BLaER1 treated with 17β-estradiol and CSF1 and Interleukin-3, amounts not matched to agents 10 nM and 100 nM (cell line): ENCODE measurements at regions not wholly inside any gene's neighbourhood (a gene's known extent, or its start where the extent isn't known, plus 50 kb on each side); places are given as distances from the start of the nearest gene placed in this dataset.
A peak's percentile ranks its signal among the peaks of the same experiment; 100 is the strongest.

Source experiments
- H3K27ac ChIP-seq, 11 experiments: shearing (Covaris generic); formaldehyde crosslinking; 2 replicates each; pipeline ENCODE4 v1.8.1; 2022
- H3K27me3 ChIP-seq, 11 experiments: shearing (Covaris generic); formaldehyde crosslinking; 2 replicates each; pipeline ENCODE4 v1.8.1; 2022
- H3K36me3 ChIP-seq, 11 experiments: shearing (Covaris generic); formaldehyde crosslinking; 2 replicates each; pipeline ENCODE4 v1.8.1; 2022
- H3K4me1 ChIP-seq, 10 experiments: shearing (Covaris generic); formaldehyde crosslinking; 2 replicates each; pipeline ENCODE4 v1.8.1; 2022
- H3K4me2 ChIP-seq, 11 experiments: shearing (Covaris generic); formaldehyde crosslinking; 2 replicates each; pipeline ENCODE4 v1.8.1; 2022
- H3K4me3 ChIP-seq, 10 experiments: shearing (Covaris generic); formaldehyde crosslinking; 2 replicates each; pipeline ENCODE4 v1.8.1; 2022
- H3K9ac ChIP-seq, 11 experiments: shearing (Covaris generic); formaldehyde crosslinking; 2 replicates each; pipeline ENCODE4 v1.8.1; 2022
- H3K9me3 ChIP-seq, 11 experiments: shearing (Covaris generic); formaldehyde crosslinking; replicated peaks in 1 of 11; 2 replicates each; pipeline ENCODE4 v1.8.1; 2022
- H4K20me1 ChIP-seq, 11 experiments: shearing (Covaris generic); formaldehyde crosslinking; 2 replicates each; pipeline ENCODE4 v1.8.1; 2022
- Cebpa-rat ChIP-seq, 11 experiments: shearing (Covaris generic); IDR thresholded peaks; 2 replicates each; pipeline ENCODE4 v1.8.1; 2022

DNA sequence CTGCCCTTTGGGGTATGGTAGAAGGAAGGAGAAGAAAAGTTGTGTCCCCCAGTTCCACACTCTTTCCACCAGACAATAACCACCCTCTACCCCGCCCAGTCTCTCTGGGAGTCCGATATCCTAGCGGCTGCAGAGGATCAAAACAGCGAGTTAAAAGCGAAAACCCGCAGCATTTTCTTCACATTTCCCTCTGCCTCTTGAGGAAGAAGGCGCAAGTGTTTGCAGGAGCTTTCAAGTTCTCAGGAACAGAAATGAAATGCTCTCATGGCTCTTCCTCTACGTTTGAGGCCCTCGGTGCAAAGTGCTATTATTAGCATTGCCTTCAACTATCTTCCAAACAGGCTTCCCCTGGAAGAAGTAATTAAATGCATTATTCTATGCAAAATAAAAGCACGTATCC is 52.2 kb upstream of the CCDC167 start:
- Histone ChIP-seq H3K4me1 (peaks cover 60 to 100% (median 100%) of the 10 kb centered on the region in 10 experiments), H3K9ac (peak overlapping the region in 3 of 11 experiments; percentile 14 to 28 (median 16); a peak in 2 of 22 replicates), H3K4me3 (no peak overlapping the region), H3K9me3 (no peaks in the 10 kb centered on the region), H3K27me3 (peaks cover 0 to 19% (median 0%) of the 10 kb centered on the region in 11 experiments; a peak in 4 of 22 replicates), H3K4me2 (peak overlapping the region; percentile 50 to 92 (median 82)), H4K20me1 (no peaks in the 10 kb centered on the region; a peak in 1 of 22 replicates), H3K36me3 (no peaks in the 10 kb centered on the region), H3K27ac (peak overlapping the region in 1 of 11 experiments; percentile 29; a peak in 3 of 22 replicates)
- no peak for TF ChIP-seq Cebpa-rat (IDR thresholded peaks at IDR 0.05)

DNA sequence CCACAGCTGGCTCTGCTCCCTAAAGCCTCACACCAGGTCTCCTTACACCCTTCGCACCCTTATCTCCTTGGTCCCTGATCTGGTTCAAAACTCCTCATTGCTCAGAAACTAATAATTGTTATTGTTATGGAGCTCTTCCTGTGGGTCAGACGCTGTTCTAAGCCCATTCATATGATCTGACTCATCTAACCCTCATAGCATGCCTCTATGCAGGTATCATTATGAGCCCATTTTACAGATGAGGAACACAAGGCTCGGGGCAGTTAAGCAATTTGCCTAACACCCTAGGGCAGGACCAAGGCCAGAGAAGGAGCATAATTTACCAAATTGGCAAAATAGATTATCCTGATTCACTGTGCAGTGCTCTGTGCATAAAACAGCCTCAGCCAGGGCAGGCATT is 51.8 kb upstream of the CCDC167 start:
- TF ChIP-seq Cebpa-rat (IDR thresholded peaks at IDR 0.05), result no peak

DNA sequence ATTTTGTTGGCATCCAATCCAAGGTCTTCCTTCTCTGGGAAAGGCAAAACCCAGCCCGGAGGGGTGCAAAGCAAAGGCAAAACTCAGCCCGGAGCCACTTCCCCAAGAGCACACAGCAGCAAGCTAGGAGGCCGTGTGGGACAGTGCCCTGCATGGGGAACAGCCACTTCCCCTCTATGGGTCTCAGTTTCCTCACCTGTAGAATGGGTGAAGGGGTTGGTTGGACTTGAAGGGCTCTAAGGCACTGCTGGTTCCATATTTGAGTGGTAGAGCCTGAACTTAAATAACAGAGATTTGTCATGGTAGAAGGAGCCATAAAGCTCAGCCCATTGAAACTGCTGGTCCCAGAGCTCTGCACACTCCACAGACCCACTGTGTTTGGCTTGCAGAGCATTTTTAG is 51.3 kb upstream of the CCDC167 start:
- H3K9ac ChIP-seq, result no peak overlapping the region
- no peaks in the 10 kb centered on the region for H3K36me3 ChIP-seq
- H3K4me2 ChIP-seq, result peak overlapping the region in 8 of 11 experiments; percentile 80 to 92 (median 86); a peak in 16 of 22 replicates
- H3K4me1 ChIP-seq, result peaks cover 53 to 100% (median 100%) of the 10 kb centered on the region in 10 experiments
- H4K20me1 ChIP-seq, result no peaks in the 10 kb centered on the region; a peak in 1 of 22 replicates
- peaks cover 0 to 19% (median 0%) of the 10 kb centered on the region in 11 experiments; a peak in 4 of 22 replicates for H3K27me3 ChIP-seq
- no peaks in the 10 kb centered on the region for H3K9me3 ChIP-seq
- no peak for TF ChIP-seq Cebpa-rat (IDR thresholded peaks at IDR 0.05)
- no peak overlapping the region for H3K27ac ChIP-seq
- no peak overlapping the region for H3K4me3 ChIP-seq

More for the DNA sequence above, 51.8 kb upstream of the CCDC167 start:
- Histone ChIP-seq H3K36me3 (no peaks in the 10 kb centered on the region), H3K9ac (peak overlapping the region in 3 of 11 experiments; percentile 14 to 28 (median 16); a peak in 2 of 22 replicates), H3K9me3 (no peaks in the 10 kb centered on the region), H3K27ac (no peak overlapping the region; a peak in 1 of 22 replicates), H3K27me3 (peaks cover 0 to 19% (median 0%) of the 10 kb centered on the region in 11 experiments; a peak in 4 of 22 replicates), H3K4me1 (peaks cover 57 to 100% (median 100%) of the 10 kb centered on the region in 10 experiments), H4K20me1 (no peaks in the 10 kb centered on the region; a peak in 1 of 22 replicates), H3K4me2 (peak overlapping the region; percentile 50 to 92 (median 82)), H3K4me3 (no peak overlapping the region)

DNA sequence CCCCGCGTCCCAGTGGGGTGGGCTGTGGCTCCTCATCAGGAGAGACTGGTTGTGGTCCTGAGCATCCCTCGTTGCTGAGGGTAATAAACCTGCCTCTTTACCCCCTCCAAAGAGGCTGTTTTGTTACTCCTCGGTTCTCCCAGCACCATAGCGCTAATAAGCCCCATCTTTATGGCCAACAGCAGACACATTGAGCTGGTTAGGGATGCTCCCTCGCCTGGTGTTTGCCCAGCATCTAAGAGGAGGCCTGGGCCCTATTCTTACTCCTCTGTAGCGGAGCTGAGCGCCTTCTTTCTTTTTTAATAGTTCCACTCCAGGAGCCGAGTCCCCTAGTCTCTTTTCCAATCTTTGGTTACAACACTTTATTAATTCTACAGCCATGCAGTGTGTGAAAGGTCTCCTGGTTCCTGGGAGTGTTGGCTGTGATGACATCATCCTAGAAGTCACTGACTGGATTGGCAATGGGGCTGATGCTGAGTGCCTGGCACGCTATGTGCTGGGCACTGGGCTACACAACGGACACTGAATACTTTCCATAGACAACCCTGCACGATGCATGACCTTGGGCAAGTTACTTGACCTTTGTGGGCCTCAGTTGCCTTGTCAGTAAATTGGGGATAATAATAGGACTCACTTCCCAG is 50.6 kb upstream of the CCDC167 start:
- H3K4me3 ChIP-seq, result no peak overlapping the region
- peaks cover 0 to 14% (median 0%) of the 10 kb centered on the region in 11 experiments; a peak in 4 of 22 replicates for H3K27me3 ChIP-seq
- H3K9ac ChIP-seq, result peak overlapping the region in 1 of 11 experiments; percentile 1; a peak in 1 of 22 replicates
- H3K36me3 ChIP-seq, result no peaks in the 10 kb centered on the region
- peaks cover 46 to 100% (median 99%) of the 10 kb centered on the region in 10 experiments for H3K4me1 ChIP-seq
- peak overlapping the region in 9 of 11 experiments; percentile 15 to 92 (median 82); a peak in 15 of 22 replicates for H3K4me2 ChIP-seq
- peak overlapping the region in 1 of 11 experiments; percentile 3; a peak in 1 of 22 replicates for H3K27ac ChIP-seq
- no peak for TF ChIP-seq Cebpa-rat (IDR thresholded peaks at IDR 0.05)
- H4K20me1 ChIP-seq, result no peaks in the 10 kb centered on the region; a peak in 1 of 22 replicates
- no peaks in the 10 kb centered on the region for H3K9me3 ChIP-seq

DNA sequence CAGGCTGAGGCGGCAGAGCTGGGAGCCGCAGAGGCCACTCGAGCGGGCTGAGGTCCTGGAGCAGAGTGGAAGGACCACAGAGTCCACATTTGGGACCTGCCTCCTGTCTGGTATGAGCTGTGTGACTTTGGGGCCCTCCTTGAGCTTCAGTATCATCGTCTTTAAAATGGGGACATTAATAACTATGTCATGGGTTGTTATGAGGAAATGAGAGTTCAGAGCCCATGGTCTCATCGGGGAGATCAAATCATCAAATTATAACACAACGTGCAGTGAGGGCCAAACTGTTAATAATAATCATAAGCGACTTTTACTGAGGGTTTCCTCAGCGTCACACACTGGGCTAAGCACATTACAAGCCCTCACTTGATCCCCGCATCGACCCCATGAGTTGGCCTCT is 49.9 kb upstream of the CCDC167 start:
- Histone ChIP-seq H3K36me3 (no peaks in the 10 kb centered on the region), H3K9me3 (no peaks in the 10 kb centered on the region), H3K4me3 (no peak overlapping the region), H3K27me3 (peaks cover 0 to 7% (median 0%) of the 10 kb centered on the region in 11 experiments; a peak in 3 of 22 replicates), H3K4me1 (peaks cover 40 to 100% (median 97%) of the 10 kb centered on the region in 10 experiments), H3K4me2 (peak overlapping the region in 9 of 11 experiments; percentile 75 to 92 (median 83); a peak in 18 of 22 replicates), H4K20me1 (no peaks in the 10 kb centered on the region; a peak in 1 of 22 replicates), H3K27ac (peak overlapping the region in 2 of 11 experiments; percentile 78; a peak in 1 of 22 replicates), H3K9ac (peak overlapping the region in 5 of 11 experiments; percentile 1 to 68 (median 31); a peak in 4 of 22 replicates)
- no peak for TF ChIP-seq Cebpa-rat (IDR thresholded peaks at IDR 0.05)
